Activated T-helper 17 cell treated with anti-CD3 and anti-CD28 coated beads, Interleukin-2, amount 50 U/mL, for 72 hours (primary cell): ENCODE measurements at regions not wholly inside any gene's neighbourhood (a gene's known extent, or its start where the extent isn't known, plus 50 kb on each side); places are given as distances from the start of the nearest gene placed in this dataset.
A peak's percentile ranks its signal among the peaks of the same experiment; 100 is the strongest.

ENCODE experiments used
- ATAC-seq: fragments of 150-1000 bp; cut with Tn5 transposase; replicated peaks from 2 replicates; pipeline ENCODE4 v1.10.0; 2021; ENCODE audit warnings: mild to moderate bottlenecking, moderate library complexity
- H3K27ac Mint-ChIP-seq: one replicate; pipeline ENCODE4 v1.8.0; 2022; ENCODE audit warnings: mixed read lengths
- H3K27me3 Mint-ChIP-seq: one replicate; pipeline ENCODE4 v1.8.0; 2022; ENCODE audit warnings: mixed read lengths
- H3K36me3 Mint-ChIP-seq: one replicate; pipeline ENCODE4 v1.8.0; 2022; ENCODE audit warnings: low read depth, mild to moderate bottlenecking, mixed read lengths
- H3K4me1 Mint-ChIP-seq: one replicate; pipeline ENCODE4 v1.8.0; 2022; ENCODE audit warnings: mixed read lengths
- H3K4me3 Mint-ChIP-seq: one replicate; pipeline ENCODE4 v1.8.0; 2022; ENCODE audit warnings: mild to moderate bottlenecking, mixed read lengths
- H3K9me3 Mint-ChIP-seq: one replicate; pipeline ENCODE4 v1.8.0; 2022; ENCODE audit warnings: mixed read lengths

DNA sequence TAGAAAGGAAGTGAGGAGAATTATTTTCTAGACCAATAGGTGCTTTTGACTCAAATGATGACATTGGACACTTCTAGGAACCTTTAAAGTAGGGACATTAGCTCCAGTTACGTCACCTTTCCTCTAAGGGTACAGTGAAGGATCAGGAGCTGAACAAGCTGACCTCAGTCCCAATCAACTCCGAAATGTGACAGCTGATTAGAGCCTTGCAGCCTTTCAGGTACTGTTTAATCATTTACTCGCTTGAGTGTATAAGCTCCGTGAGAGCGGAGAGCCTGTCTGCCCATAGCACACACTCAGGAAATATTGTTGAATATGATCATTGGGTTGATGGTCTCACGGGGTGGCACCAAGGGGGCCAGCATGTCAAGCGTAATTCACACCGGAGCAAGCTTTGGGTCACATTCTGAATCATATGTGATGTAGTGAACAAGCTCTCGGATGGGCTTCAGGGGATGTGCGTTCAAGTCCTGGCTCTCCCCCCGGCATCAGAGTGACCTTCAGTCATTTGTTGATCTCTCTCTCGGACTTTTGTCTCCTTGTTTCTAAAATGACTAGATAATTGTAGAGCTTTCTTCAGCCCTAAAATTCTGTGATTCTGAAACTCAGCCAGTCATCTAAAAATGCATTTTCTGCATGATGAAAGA lies 141.9 kb downstream of the ZIC5 start:
- ATAC-seq: no peak

DNA sequence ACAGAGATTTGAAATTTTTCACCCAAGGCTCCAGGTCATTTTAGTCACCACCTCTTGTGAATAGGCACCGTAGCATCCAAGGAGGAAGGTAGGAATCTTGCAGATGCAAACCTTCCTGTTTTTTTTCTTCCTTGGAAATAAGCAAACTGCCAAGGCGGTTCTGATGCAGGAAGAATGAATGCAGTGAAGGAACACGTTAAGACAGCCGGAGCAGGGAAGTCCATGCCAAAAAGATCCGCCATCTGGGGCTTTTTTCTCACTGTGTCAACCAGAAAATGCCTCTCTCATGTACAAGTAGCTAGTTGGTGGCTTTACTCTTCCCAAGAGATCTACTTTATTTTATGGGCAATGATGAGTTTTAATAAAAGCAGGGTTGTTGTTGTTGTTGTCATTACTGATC lies 142.4 kb downstream of the ZIC5 start:
- no peaks in the 10 kb centered on the region for H3K36me3 Mint-ChIP-seq
- H3K27ac Mint-ChIP-seq: no peak overlapping the region
- no peaks in the 10 kb centered on the region for H3K27me3 Mint-ChIP-seq
- H3K9me3 Mint-ChIP-seq: no peaks in the 10 kb centered on the region
- no peaks in the 10 kb centered on the region for H3K4me1 Mint-ChIP-seq
- H3K4me3 Mint-ChIP-seq: no peak overlapping the region
- ATAC-seq: no peak

More for the DNA sequence above, 141.9 kb downstream of the ZIC5 start:
- Mint-ChIP-seq H3K27ac (no peak overlapping the region), H3K27me3 (no peaks in the 10 kb centered on the region), H3K4me1 (no peaks in the 10 kb centered on the region), H3K4me3 (no peak overlapping the region), H3K9me3 (no peaks in the 10 kb centered on the region), H3K36me3 (no peaks in the 10 kb centered on the region)

DNA sequence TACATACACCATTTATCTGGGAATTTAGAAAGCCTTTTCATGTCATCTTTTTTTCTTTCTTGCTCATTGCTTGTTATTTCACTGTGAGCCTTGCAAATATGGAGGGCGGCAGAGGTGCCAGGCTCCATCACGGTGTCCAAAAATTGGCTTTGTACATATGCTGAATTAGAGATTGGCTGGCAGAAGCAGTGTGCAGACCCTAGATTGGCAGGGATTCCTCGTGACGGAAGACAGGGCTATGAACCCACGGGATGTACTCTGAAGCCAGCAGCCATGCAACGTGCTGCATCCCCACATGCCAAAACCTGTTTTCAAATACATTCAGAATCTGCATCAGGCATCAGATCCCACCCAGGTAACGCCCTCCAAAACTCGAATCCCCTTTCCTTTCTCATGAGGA lies 142.8 kb downstream of the ZIC5 start:
- Mint-ChIP-seq H3K27ac (no peak overlapping the region), H3K4me3 (no peak overlapping the region), H3K36me3 (no peaks in the 10 kb centered on the region), H3K27me3 (no peaks in the 10 kb centered on the region), H3K9me3 (no peaks in the 10 kb centered on the region), H3K4me1 (no peaks in the 10 kb centered on the region)
- ATAC-seq: no peak

DNA sequence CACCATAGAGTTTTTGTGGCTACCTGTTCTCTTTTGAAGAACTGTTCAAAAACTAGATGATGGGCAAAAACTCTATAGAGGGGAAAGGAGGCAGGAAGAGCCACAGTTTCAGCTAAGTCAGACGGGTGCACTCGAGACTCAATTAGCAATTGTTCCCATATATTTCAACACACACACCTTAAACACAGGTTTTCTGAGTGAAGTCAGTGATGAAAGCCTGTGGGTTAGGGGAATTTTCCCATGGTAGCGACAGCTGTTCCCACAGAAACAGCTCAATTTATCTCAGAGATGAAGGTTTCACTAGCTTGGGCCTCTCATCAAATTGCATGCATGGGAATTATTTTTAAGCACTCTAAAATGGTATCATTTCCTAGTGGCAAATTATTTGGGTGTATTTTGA lies 143.4 kb downstream of the ZIC5 start:
- H3K36me3 Mint-ChIP-seq: no peaks in the 10 kb centered on the region
- ATAC-seq: no peak
- H3K4me1 Mint-ChIP-seq: no peaks in the 10 kb centered on the region
- no peaks in the 10 kb centered on the region for H3K27me3 Mint-ChIP-seq
- no peaks in the 10 kb centered on the region for H3K9me3 Mint-ChIP-seq
- H3K27ac Mint-ChIP-seq: no peak overlapping the region
- no peak overlapping the region for H3K4me3 Mint-ChIP-seq

DNA sequence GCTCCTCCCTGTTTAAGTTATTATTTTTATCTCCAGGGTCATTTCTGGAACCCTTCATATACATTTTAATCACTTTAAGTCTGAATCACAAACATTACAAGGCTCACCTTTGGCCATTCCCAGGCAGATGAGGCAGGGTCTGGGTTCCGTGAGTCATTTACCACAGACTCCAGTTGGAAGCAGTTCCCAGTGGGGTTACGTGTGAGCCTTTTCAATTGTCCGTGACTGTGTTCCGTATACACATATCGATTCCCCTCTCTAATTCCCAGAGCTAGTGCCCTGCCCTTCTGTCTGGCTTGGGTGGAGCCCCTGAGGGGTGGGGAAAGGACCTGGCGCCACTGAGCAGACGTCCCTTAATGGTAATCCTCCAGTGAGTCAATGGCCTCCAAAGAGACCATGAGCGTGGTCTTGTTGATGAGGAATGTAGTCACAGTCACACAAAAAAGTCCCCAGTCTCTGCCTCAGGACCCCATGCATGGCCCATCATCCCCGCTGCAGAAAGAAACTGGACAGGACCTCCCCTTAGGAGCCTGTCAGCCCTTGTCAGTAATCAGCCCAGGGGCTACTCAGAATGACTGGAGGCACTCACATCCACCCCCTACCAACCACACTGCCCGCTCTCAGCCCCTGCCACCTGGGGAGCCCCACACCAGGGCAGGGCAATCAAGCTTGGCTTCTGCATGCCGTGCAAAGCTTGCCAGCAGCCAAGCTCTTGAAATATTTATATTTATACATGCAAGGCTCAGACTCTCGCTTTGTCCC lies 144.4 kb downstream of the ZIC5 start:
- no peak for ATAC-seq
- H3K27me3 Mint-ChIP-seq: no peaks in the 10 kb centered on the region
- no peaks in the 10 kb centered on the region for H3K4me1 Mint-ChIP-seq
- no peak overlapping the region for H3K27ac Mint-ChIP-seq
- no peak overlapping the region for H3K4me3 Mint-ChIP-seq
- no peaks in the 10 kb centered on the region for H3K36me3 Mint-ChIP-seq
- no peaks in the 10 kb centered on the region for H3K9me3 Mint-ChIP-seq

DNA sequence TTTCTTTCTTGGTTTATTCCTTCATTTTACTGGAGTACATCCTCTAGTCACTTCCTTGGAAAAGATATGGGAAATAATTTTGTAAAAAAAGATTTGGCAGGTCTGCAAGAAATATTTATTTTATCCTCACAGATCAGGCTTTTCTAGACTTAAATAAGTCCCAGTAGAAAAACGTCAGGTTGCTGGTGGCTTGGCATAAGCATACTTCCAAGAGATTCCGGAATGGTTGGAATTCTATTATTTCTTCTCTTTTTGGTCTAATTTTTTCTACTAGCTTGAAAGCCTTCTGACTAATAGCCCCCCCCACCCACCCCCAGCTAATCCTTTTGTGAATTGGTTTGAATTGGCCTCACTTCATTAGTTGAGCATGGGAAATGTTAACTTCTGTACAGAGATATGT lies 147.6 kb downstream of the ZIC5 start:
- Mint-ChIP-seq H3K4me1 (peaks cover 4% of the 10 kb centered on the region), H3K27ac (no peak overlapping the region), H3K4me3 (no peak overlapping the region), H3K36me3 (no peaks in the 10 kb centered on the region), H3K9me3 (peaks cover 3% of the 10 kb centered on the region), H3K27me3 (no peaks in the 10 kb centered on the region)
- no peak for ATAC-seq

DNA sequence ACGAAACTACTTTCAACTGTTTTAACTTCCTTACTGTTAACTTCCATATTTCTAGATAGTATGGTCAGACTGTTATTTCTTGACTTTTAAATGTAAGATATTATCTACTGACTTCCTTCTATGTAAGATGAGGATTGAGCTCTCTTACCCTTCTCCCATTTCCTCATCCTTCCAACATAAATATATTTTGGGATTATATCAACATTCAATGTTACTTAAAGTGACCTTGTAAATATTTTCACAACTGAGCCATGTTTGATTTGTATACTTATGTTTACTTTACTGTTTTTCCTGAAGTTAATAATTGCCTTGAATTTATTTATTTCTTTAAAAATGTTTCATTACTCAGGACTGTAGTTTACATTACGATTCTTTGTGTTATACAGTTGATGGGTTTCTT lies 148.7 kb downstream of the ZIC5 start:
- no peak for ATAC-seq
- Mint-ChIP-seq H3K4me3 (no peak overlapping the region), H3K36me3 (no peaks in the 10 kb centered on the region), H3K27me3 (no peaks in the 10 kb centered on the region), H3K27ac (no peak overlapping the region), H3K4me1 (peaks cover 12% of the 10 kb centered on the region), H3K9me3 (peaks cover 3% of the 10 kb centered on the region)

DNA sequence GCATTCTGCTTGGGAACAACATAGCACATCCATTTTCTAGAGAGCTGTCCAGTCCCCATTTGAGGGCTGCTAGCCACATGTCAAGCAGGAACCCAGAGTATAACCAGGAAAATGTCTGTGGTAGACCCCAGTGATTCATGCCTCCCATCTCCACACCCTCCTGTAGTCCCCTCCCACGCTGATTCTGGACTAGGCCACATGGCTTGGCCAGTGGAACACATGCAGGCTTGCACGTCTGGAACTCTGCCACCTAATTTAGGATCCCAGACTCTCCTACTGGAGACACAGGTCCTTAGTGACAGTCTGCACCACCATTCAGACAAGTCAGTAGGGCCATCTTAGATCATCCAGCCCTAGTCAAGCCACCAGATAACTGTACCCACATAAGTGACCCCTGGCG lies 149.8 kb downstream of the ZIC5 start:
- ATAC-seq: no peak
- Mint-ChIP-seq H3K4me3 (no peak overlapping the region), H3K27me3 (no peaks in the 10 kb centered on the region), H3K9me3 (peaks cover 3% of the 10 kb centered on the region), H3K4me1 (peaks cover 19% of the 10 kb centered on the region), H3K27ac (no peak overlapping the region), H3K36me3 (no peaks in the 10 kb centered on the region)

DNA sequence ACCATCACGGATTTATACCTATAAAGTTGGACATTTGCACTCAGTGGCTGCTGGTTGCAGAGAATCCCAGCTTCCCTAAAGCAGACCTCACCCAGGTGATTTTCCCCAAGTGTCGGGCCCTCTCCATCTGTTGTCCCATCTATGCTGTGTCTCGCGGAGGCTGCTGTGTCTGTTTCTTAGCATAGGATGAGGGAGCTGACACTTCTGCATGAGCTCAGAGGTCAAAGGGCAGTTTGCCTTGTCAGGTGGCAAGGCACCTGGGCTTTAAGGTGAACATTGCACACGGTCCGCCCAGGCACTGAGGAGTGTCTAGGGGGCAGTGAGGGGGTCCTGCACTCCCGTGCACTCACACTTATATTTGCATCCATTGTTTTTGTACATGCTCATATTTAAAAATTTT lies 151.6 kb downstream of the ZIC5 start:
- Mint-ChIP-seq H3K27me3 (no peaks in the 10 kb centered on the region), H3K27ac (no peak overlapping the region), H3K9me3 (peaks cover 3% of the 10 kb centered on the region), H3K36me3 (no peaks in the 10 kb centered on the region), H3K4me3 (no peak overlapping the region), H3K4me1 (peaks cover 20% of the 10 kb centered on the region)
- no peak for ATAC-seq

DNA sequence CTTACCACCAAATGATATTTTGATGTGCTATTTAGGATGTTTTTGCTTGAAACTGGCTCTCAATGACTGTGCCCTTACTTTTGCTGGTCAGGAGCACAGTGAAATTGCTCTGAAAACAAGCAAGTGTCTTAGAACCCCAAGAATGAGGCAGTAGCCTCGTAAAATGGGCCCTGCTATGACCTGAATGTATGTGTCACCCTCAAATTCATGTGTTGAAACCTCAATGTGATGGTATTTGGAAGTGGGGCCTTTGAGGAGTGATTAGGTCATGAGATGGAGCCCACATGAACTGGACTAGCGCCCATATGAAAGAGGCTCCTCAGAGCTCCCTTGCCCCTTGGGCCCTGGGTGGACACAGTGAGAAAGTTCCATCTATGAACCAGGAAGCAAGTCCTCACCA lies 155.2 kb downstream of the ZIC5 start:
- Mint-ChIP-seq H3K9me3 (peaks cover 3% of the 10 kb centered on the region), H3K4me1 (peaks cover 20% of the 10 kb centered on the region), H3K27me3 (no peaks in the 10 kb centered on the region), H3K4me3 (no peak overlapping the region), H3K36me3 (no peaks in the 10 kb centered on the region), H3K27ac (no peak overlapping the region)
- ATAC-seq: no peak

DNA sequence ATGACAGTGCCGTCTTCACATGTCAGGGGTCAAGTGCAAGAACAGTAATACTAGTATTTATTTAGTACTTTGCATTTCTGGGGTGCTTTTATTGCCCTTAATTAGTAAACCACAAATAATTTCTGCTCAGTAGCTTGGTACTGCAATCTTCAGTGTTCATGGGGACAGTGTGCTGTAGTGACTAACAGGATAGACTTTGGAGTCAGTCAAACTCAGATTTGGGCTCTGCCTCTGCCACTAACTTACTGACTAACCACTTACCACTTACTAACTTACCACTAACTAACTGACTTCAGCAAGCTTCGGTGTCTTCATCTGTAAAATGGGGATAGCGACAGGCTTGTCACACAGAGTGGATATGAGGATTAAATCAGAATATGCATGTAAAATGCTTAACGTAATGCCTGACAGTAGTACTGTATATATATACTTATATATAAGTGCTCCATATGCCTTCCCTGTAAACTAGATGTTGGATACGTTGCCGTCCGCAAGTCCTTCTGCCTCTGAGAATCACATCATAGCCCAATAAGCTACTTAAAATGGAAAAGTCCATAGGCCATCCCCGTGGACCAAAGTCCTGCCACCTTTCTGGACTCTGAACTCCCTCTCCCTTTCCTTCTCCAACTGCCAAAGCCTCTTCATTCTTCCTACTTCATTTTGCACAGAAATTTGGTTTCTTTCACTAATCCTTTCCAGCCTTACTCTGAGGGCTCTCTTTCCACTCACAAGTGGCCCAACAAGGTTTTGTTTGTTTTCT lies 158.1 kb downstream of the ZIC5 start:
- no peak for ATAC-seq
- Mint-ChIP-seq H3K27me3 (no peaks in the 10 kb centered on the region), H3K4me3 (no peak overlapping the region), H3K36me3 (no peaks in the 10 kb centered on the region), H3K9me3 (no peaks in the 10 kb centered on the region), H3K4me1 (peaks cover 16% of the 10 kb centered on the region), H3K27ac (no peak overlapping the region)

DNA sequence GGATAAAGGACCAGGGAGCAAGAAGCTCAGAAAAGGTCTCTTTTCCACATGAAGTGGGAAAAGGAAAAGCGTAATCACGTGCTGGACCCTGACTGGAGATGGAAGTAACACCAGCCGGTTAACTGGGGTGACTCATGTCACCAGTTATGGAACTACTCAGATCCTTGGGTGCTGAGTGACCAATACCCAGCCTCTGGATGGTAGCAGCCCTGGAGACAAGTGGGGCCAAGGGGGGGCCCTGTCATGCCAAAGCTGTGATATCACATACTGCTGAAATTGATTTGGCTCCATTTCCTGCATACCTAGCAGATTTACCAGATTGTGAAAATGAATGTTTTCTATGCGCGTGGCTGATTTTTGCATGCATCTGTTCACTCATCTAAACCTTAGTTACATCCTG lies 158.9 kb downstream of the ZIC5 start:
- Mint-ChIP-seq H3K27ac (no peak overlapping the region), H3K36me3 (no peaks in the 10 kb centered on the region)

DNA sequence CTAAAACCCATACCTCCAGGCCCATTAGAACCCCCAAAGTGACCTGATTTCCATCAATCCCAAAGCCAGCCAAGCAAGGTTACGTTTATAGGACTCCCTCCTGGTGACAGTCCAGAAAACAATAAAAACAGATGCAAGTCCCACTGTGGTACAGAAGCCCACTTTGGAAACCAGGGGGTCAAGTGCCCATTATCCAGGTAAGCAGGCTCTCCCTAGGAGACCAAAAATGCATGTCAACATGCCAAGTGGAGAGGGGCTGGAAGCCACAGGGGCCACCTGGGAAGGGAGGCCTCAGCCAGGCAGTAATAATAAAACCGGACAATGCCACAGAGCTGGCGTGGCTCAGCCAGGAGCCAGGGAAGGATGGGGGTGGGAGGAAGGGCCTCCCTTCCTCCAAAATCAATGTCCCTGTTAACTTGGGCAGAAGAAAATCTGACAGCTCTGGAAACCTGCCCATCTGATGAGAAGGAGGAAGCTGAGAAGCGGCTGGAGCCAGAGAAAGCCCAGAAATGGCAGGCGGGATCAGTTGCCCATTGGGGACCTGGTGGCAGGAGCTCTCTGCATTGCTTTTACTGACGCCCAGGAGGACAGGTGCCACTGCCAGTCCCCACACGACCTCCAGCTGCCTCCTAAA lies 160.4 kb downstream of the ZIC5 start:
- H3K27ac Mint-ChIP-seq: no peak overlapping the region
- no peaks in the 10 kb centered on the region for H3K27me3 Mint-ChIP-seq
- H3K36me3 Mint-ChIP-seq: no peaks in the 10 kb centered on the region
- H3K4me1 Mint-ChIP-seq: no peaks in the 10 kb centered on the region
- H3K9me3 Mint-ChIP-seq: no peaks in the 10 kb centered on the region
- no peak overlapping the region for H3K4me3 Mint-ChIP-seq
- ATAC-seq: no peak

More for the DNA sequence above, 158.9 kb downstream of the ZIC5 start:
- Mint-ChIP-seq H3K4me3 (no peak overlapping the region), H3K4me1 (peaks cover 7% of the 10 kb centered on the region), H3K9me3 (no peaks in the 10 kb centered on the region), H3K27me3 (no peaks in the 10 kb centered on the region)
- ATAC-seq: no peak

DNA sequence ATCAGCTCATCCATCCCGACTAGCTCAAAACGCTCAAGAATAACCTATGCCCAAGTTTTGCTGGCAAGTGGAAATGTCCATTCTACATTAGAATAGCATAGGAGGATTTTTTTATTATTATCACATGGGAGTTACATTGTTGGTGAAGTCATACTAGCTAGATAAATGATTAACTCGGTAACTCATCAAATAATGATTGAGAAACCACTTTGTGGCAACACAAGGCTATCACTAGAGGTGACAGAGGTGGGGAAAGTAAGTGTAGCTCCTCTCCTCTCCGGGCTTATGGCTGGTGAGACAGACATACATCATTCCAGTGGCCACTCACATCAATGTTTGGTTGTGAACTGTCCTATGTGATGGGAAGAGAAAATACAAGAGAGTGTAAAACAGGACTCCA lies 161.6 kb downstream of the ZIC5 start:
- Mint-ChIP-seq H3K4me1 (no peaks in the 10 kb centered on the region), H3K9me3 (no peaks in the 10 kb centered on the region), H3K36me3 (no peaks in the 10 kb centered on the region), H3K4me3 (no peak overlapping the region), H3K27ac (peak overlapping the region; percentile 9), H3K27me3 (no peaks in the 10 kb centered on the region)
- no peak for ATAC-seq
